Prostate gland (tissue), 2 donors: ENCODE measurements at regions not wholly inside any gene's neighbourhood (a gene's known extent, or its start where the extent isn't known, plus 50 kb on each side); places are given as distances from the start of the nearest gene placed in this dataset.
"Not testable (repeated sequence)": the region's sequence is repeated elsewhere in the genome, so short reads cannot be mapped to it uniquely, and the experiment has no call there.

Experiments
- DNase-seq: peaks from one replicate; pipeline ENCODE4 v3.0.0-alpha.2; 2019; ENCODE audit warnings: low spot score
- H3K27ac ChIP-seq, 2 donors: fragments of 200-600 bp; sonication (generic); 2 replicates each; pipeline ENCODE4 v1.5.1; 2017 to 2019
- H3K27me3 ChIP-seq: fragments of 200-600 bp; sonication (generic); replicated peaks from 2 replicates; pipeline ENCODE4 v1.5.1; 2019; ENCODE audit not compliant: insufficient read depth
- H3K36me3 ChIP-seq, 2 donors: fragments of 200-600 bp; sonication (generic); 1 replicate in 1 of 2; 2 replicates in 1 of 2; pipeline versions ENCODE4 v1.5.1 to v1.8.1; 2017 to 2019
- H3K4me1 ChIP-seq: fragments of 200-600 bp; sonication (generic); replicated peaks from 2 replicates; pipeline ENCODE4 v1.5.1; 2019
- H3K4me3 ChIP-seq, 2 donors: fragments of 200-600 bp; sonication (generic); 2 replicates each; pipeline ENCODE4 v1.5.1; 2017 to 2019
- H3K9me3 ChIP-seq: fragments of 200-600 bp; sonication (generic); 2 replicates; pipeline ENCODE4 v1.5.1; 2017
- POLR2A ChIP-seq: fragments of 450-650 bp; IDR thresholded peaks from one replicate; pipeline ENCODE4 v1.6.1; 2016; ENCODE audit warnings: antibody characterized with exemption, mild to moderate bottlenecking
- POLR2AphosphoS5 ChIP-seq: sonication (generic); formaldehyde crosslinking; IDR thresholded peaks from one replicate; pipeline ENCODE4 v1.6.1; 2017; ENCODE audit warnings: antibody characterized with exemption
- WGBS: methylation state at CpG from one replicate; pipeline ENCODE4 v1.1.5; 2018; 5-methylcytosine and 5-hydroxymethylcytosine counted together
- intact Hi-C: fragments of 100-400 bp; cut with DNase I; formaldehyde crosslinking; loops from one replicate; pipeline ENCODE4 v1.14.2; 2022
- TF ChIP-seq, protein P1 (sequence below), 4 experiments: fragments of 200-600 bp in 2 of 4; fragments of 450-650 bp in 2 of 4; sonication (generic) in 2 of 4; IDR thresholded peaks; 1 replicate in 3 of 4; 2 replicates in 1 of 4; pipeline ENCODE4 v1.5.1; 2016 to 2019; ENCODE audit warnings: antibody characterized with exemption in 4 of 4, mild to moderate bottlenecking in 2 of 4, moderate library complexity in 2 of 4

DNA sequence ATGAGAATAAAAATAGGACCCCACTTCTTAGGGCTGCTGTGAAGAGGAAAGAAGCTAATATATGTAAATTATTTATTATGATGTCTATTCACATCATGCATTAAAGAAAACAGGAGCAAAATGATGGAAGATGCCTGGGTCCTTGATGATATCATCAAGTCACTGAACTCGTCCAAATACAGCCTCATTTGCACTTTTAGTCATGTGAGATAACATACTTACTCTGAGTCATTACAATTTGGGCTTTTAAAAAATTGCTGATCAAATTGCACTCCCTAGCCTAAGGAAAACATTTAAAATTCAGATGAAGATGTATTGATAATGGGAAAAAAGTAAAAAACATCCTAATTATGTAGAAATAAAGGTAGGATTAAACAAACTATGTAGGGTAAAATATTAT lies 302.7 kb upstream of the CCL2 start:
- no peak for DNase-seq
- no peaks in the 10 kb centered on the region for H3K27me3 ChIP-seq
- no peaks in the 10 kb centered on the region for H3K9me3 ChIP-seq
- intact Hi-C loops = no loop called here
- 63% methylated on average over 1 of the region's 1 CpG for WGBS
- H3K27ac ChIP-seq = no peak overlapping the region
- no peak overlapping the region for H3K4me3 ChIP-seq
- TF ChIP-seq POLR2A (no peak), POLR2AphosphoS5 (no peak)
- TF ChIP-seq, protein P1, sequence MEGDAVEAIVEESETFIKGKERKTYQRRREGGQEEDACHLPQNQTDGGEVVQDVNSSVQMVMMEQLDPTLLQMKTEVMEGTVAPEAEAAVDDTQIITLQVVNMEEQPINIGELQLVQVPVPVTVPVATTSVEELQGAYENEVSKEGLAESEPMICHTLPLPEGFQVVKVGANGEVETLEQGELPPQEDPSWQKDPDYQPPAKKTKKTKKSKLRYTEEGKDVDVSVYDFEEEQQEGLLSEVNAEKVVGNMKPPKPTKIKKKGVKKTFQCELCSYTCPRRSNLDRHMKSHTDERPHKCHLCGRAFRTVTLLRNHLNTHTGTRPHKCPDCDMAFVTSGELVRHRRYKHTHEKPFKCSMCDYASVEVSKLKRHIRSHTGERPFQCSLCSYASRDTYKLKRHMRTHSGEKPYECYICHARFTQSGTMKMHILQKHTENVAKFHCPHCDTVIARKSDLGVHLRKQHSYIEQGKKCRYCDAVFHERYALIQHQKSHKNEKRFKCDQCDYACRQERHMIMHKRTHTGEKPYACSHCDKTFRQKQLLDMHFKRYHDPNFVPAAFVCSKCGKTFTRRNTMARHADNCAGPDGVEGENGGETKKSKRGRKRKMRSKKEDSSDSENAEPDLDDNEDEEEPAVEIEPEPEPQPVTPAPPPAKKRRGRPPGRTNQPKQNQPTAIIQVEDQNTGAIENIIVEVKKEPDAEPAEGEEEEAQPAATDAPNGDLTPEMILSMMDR (IDR thresholded peaks at IDR 0.05) = no peak
- no peaks in the 10 kb centered on the region for H3K36me3 ChIP-seq
- H3K4me1 ChIP-seq = no peaks in the 10 kb centered on the region

DNA sequence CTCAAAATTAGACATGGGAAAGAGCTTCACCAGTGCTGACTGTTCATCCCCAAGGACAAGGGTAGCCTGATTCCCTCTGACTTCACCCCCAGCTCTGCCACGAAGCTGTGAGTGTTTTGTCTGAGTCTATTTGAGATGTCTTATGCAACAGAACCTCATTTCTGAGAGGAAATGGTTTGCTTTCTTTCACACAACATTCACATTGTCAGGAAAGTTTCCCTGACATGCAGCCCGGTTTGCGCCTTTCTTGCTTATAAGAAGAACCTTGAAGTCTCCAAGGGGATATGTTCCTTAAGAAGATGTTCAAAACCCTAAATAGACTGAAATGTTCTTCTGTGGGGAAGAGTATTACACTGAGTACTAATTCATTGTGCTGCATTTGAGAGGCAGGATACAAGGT lies 300.5 kb upstream of the CCL2 start:
- TF ChIP-seq, protein P1 (IDR thresholded peaks at IDR 0.05) = no peak
- TF ChIP-seq POLR2AphosphoS5 (no peak), POLR2A (no peak)
- Histone ChIP-seq H3K27me3 (no peaks in the 10 kb centered on the region), H3K36me3 (no peaks in the 10 kb centered on the region), H3K9me3 (no peaks in the 10 kb centered on the region), H3K27ac (no peak overlapping the region), H3K4me1 (no peaks in the 10 kb centered on the region), H3K4me3 (no peak overlapping the region)
- DNase-seq = no peak
- 85% methylated on average over 3 of the region's 3 CpGs for WGBS
- intact Hi-C loops = no loop called here

DNA sequence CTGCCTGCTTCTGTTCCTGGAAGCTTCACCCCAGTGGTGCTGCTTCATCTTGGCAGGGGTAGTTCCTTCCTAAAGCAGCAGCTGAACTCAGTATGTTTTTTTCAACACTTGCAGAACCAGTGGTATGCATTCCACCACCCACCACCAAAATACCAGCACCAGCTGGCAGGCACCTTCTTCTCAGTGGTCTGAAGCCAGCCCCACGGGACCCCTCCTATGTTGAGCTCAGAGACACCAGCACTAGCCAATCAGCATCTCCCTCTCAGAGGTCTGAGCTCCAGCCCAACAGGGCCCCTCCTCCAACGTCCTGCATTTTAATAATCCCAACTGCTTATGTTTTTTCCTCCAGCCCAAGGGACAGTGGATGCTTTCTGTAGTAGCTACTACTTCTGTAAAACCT lies 299.6 kb upstream of the CCL2 start:
- WGBS = 23% methylated on average over 2 of the region's 2 CpGs
- DNase-seq = no peak
- no peak overlapping the region for H3K4me3 ChIP-seq
- intact Hi-C loops = no loop called here
- no peaks in the 10 kb centered on the region for H3K9me3 ChIP-seq
- H3K27me3 ChIP-seq = no peaks in the 10 kb centered on the region
- no peak overlapping the region for H3K27ac ChIP-seq
- H3K4me1 ChIP-seq = no peaks in the 10 kb centered on the region
- TF ChIP-seq POLR2A (no peak), POLR2AphosphoS5 (no peak)
- TF ChIP-seq, protein P1 (IDR thresholded peaks at IDR 0.05) = no peak
- no peaks in the 10 kb centered on the region for H3K36me3 ChIP-seq

- not testable (repeated sequence) for H3K9me3 ChIP-seq
Observed at GRCh38 chr17:33959098-33959497, 296.0 kb upstream of the CCL2 start.

DNA sequence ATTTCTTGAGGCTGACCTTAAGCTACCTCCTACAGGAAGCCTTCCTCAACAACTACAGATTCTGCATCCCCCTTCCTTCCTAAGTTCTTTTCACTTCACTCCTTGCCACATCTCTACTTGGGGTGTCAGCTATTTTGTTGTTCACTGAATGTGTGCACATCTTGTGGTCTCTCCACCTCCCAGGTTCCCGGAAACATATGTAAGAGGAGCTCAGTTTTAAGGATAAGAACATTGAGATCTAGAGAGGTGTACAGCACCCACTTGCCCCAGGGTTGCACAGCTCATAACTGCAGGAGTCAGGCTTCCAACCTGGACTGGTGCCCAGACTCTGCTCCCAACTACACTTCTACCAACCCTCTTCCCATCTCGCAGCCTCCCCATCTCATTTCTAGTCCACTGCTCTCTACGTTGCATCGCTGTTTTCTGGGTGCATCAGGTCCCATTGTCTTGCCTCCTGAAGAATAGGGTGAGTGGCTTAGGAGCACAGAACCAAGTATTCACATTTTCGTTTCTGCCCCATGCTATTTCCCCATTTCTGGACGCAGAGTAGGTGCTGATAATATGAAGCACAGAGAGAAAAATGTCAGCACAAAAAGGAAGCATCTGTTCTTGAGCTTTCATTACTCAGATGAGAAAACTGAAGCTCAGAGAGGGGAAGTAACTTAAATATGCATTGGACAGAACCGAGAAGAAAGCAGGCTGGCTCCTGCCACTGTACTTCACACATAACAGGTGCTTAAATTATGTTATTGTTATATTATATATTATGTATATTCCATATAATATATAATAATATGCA lies 292.0 kb upstream of the CCL2 start:
- no peak for DNase-seq
- H3K27me3 ChIP-seq = no peaks in the 10 kb centered on the region

More at GRCh38 chr17:33959098-33959497, 296.0 kb upstream of the CCL2 start:
- H3K4me1 ChIP-seq, H3K4me3 ChIP-seq, H3K27me3 ChIP-seq, intact Hi-C loops, H3K36me3 ChIP-seq, H3K27ac ChIP-seq, DNase-seq: not testable (repeated sequence)

More for the DNA sequence above, 292.0 kb upstream of the CCL2 start:
- intact Hi-C loops = no loop called here
- TF ChIP-seq POLR2AphosphoS5 (no peak), POLR2A (no peak)
- TF ChIP-seq, protein P1 (IDR thresholded peaks at IDR 0.05) = no peak
- no peaks in the 10 kb centered on the region for H3K36me3 ChIP-seq
- H3K27ac ChIP-seq = no peak overlapping the region
- WGBS = 73% methylated on average over 7 of the region's 7 CpGs
- H3K4me1 ChIP-seq = no peaks in the 10 kb centered on the region
- H3K4me3 ChIP-seq = no peak overlapping the region
- H3K9me3 ChIP-seq = no peaks in the 10 kb centered on the region
